HG03342 (cell line): ENCODE measurements at regions not wholly inside any gene's neighbourhood (a gene's known extent, or its start where the extent isn't known, plus 50 kb on each side); places are given as distances from the start of the nearest gene placed in this dataset.

ENCODE experiments used
- ATAC-seq: cut with Tn5 transposase; IDR thresholded peaks from one replicate; pipeline ENCODE4 v1.9.1; 2021; ENCODE audit warnings: mild to moderate bottlenecking, moderate library complexity; ENCODE audit not compliant: unreplicated experiment

GRCh38 chr6:14849185-14849584 lies 396.7 kb upstream of the JARID2 start:
- ATAC-seq = no peak

GRCh38 chr6:14851281-14851680 lies 394.6 kb upstream of the JARID2 start:
- no peak for ATAC-seq

GRCh38 chr6:14852375-14852774 lies 393.5 kb upstream of the JARID2 start:
- ATAC-seq = no peak

- ATAC-seq = no peak
These were observed 389.7 kb upstream of the JARID2 start for GRCh38 chr6:14856177-14856576.

- ATAC-seq = no peak
These were observed 388.9 kb upstream of the JARID2 start for GRCh38 chr6:14857001-14857400.

DNA sequence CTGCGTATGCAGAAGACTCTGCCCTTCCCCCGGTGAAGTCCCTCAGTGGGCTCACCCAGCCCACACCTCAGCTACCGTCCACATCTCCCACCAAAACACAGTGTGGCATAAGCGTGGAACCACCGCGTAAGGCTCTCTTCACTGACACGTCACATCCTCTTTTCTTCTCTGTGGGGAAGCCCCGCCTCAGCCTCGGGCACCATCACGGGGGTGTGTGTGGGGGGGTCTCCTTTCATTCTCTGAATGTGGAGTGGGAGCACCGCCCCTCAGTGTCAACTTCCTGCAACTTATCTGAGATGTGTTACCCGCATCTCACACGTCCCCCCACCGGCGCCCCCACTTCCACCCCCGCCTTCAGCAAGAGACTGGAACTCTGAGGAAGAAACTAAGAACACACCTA lies 388.4 kb upstream of the JARID2 start:
- no peak for ATAC-seq

GRCh38 chr6:14858808-14859207 lies 387.1 kb upstream of the JARID2 start:
- no peak for ATAC-seq

- ATAC-seq = no peak
These were observed 385.1 kb upstream of the JARID2 start for GRCh38 chr6:14860774-14861173.

DNA sequence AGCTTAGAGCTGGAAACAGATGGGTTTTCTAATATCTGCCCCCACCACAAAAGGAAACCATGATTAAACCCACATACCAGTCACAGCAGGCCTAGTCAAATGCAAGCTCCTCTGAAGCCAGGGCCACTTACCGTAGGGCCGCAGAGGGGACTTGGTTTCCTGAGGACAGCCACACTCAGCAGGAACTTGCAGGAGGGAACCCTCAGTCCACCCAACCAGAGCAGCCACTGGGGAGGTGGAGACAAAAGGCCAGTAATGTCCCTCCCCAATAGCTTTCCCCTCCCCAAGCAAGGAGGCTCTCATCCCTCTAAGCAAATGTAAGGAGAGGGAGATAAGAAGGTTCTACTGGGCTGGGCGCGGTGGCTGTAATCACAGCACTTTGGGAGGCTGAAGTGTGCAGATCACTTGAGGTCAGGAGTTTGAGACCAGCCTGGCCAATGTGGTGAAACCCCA lies 384.4 kb upstream of the JARID2 start:
- no peak for ATAC-seq

GRCh38 chr6:14862845-14863244 lies 383.0 kb upstream of the JARID2 start:
- no peak for ATAC-seq

DNA sequence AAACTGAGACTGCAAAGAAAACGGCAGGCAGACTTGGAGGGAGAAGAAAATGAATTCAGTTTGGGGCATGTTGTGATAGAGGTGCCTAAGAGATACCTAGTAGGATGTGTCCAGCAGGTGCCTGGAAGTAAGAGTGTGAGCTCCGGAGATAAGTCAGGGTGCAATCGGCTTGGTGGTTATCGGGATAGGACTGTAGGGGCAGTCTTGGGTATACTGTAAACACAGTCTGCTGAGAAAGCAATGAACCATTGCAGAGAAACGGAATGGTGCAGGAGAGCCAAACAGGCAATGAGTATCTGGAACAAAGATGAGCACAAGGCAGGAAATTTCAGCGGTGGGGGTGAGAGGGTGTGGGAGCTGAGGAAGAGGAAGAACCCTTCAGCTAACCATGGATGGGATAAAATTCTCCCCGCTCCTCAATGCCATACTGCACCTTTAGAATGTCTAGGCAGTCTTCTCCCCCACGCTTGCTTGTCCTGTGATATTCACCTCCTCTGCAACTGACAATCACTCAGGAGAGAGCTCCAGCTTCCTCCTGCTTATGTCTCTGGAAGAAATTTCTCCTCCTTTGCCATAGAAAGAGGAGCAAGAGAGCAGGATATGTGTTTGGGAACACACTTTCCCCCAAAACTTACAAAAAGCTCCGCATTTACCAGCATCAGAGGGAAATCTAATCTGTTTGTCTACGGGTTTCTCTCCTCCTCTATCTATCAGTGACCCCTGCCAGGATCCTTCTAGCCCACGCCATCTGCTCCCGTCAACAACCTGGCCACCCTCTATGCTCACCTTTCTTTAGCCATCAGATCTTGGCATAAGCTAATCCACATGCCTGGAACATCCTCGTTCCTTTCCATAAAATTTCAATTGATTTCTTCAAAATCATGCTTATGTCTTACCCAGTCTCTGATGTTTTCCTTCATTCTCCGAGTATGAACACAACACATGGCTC lies 381.7 kb upstream of the JARID2 start:
- no peak for ATAC-seq

DNA sequence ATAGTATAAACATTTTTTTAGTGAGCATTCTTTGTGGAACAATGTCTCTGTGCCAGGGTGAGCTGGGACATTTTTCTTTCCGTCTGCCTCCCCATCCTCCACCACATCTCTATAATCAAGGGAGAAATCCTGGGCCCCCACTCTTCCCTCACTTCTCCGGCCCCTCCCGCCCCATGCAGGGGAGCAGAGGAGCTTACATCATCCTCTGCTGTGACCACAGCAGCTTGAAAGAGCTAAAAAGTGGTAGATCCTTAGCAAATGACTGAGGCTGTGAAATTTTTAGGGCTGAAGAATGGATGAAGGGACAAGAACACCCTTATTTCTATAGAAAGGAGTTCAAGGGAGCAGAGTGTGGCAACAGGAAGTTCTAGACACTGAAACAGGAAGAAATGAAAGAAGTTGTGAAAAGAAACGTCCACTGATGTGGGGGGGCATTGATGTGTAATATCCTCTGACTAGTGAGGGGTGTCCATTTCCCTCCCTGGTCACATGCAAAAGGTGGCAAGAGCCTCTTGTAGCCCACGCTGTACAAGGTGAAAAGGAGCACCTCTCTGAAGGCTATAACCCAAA lies 380.3 kb upstream of the JARID2 start:
- no peak for ATAC-seq

DNA sequence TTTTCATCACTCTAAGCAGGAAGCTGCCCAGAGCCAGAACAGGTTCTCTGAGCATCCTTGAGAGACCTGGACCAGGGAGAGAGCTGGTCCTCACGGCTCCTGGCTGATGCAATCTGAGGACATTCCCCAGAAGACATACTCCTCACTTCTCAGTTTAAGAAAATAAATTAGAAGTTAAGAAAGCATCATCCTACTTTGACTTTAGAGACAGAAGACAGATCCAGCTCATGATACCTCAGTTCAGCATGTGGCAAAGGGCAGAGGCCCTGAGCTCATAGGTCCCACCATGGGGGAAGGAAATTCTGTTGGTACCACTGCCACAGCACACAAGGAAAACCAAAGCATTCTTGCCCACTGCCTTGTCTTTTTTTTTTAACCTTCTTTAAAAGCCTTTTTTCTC lies 378.1 kb upstream of the JARID2 start:
- no peak for ATAC-seq

DNA sequence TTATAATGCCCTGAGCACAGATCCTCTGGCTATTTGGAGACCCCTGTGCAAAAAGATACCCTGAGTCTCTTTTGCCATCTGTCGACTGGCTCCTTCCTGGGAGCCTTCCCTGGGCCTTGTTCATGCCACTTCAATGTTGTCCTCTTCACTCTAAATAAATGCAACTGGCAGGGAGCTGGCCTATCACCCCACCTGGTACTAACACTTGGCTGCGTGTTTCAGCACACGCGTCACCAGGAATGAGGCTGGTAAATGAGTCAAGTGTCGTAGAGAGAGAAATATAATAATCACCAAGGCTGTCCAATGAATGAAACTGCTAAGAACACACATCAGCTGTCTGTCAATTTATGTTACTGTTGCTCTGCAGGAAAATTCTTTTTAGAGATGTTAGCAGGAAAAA lies 374.6 kb upstream of the JARID2 start:
- no peak for ATAC-seq

DNA sequence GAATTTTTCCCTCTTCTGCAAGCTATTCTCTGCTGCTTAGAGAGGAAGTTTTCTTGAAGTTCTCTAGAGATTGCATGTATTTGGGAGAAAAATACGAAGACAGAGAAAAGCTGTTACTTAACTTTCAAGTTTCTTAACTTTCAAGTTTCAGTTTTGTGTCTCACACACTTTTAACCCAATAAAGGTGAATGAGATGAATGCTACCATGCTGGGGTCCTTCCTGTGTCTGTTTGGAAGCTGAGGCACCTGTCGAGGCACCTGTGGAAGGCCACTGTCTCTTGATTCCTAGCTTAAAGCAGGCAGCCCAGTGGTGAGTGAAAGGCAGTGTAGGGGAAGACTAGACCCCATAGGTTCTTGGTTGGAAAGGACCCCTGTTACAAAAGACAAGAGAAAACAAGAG lies 372.8 kb upstream of the JARID2 start:
- ATAC-seq = no peak

DNA sequence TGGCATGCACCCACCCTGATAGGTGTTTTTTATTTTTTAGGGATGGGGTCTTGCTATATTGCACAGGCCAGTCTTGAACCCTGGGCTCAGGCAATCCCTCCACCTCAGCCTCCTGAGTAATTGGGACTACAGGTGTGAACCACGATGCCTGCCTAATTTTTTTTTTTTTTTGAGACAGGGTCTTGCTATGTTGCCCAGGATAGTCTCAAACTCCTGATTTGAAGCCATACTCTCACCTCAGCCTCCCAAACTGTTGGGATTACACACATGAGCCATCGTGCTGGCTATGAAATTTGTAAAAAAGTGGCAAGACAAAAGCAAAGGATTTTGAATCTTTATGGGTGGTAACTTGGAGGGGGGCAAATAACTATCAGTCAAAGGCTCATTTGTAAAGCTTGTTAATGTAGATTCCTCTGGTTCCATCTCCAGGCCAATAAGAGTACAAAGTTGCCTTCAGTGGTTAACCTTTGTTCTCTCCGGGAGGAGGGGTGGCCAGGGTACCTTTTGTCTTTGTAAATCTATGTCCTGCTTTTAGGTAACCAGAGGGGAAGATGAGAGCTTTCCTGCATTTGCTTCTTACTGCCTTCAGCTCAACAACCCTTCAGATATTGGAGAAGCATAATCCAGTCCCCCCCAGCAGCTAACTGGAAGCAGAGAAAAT lies 372.0 kb upstream of the JARID2 start:
- no peak for ATAC-seq

DNA sequence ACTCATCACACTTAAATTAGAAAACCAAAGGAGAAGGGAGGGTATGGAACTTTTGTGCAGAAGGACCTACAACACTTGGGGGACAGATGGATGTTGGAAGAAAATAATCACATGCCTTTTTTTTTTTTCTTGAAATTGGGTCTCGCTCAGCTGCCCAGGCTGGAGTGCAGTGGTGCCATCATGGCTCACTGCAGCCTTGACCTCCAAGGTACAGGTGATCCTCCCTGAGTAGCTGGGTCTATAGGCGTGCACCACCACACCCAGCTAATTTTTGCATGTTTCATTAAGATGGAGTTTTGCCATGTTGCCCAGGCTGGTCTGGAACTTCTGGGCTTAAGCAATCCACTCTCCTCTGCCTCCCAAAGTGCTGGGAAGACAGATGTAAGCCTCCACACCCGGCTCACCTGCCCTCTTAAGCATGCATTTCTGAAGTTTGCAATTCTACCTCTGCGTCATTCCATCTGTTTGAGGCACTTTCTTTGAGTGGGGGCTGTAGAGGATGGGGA lies 370.8 kb upstream of the JARID2 start:
- no peak for ATAC-seq

DNA sequence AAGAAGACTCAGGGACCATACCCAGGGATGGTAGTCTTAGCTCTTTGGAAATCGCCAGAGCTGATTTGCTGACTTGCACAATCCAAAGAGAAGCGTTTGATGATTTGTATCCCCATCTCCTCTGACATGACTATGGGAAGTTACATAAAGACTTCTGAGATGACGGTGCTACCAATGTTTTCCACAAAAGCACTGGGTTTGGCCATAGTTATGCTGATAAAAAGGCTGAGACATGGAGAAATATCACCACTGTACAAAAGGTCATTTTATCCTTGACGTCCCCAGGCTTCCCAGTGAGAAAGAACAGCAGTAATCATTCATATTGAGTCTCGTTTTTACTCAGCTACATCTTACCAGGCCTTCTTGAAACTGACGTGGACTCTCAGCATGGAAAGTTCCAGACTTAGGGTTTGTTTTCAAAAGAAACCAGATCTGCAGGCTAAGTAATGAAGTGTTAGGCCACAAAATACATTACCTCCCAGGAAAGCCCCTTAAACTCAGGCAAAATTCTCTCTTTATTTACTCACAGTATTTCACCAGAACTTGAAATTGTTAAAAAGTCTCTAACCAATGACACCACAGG lies 370.3 kb upstream of the JARID2 start:
- peak; percentile 50 for ATAC-seq

GRCh38 chr6:14876778-14877613 lies 368.9 kb upstream of the JARID2 start:
- ATAC-seq = peak; percentile 54

DNA sequence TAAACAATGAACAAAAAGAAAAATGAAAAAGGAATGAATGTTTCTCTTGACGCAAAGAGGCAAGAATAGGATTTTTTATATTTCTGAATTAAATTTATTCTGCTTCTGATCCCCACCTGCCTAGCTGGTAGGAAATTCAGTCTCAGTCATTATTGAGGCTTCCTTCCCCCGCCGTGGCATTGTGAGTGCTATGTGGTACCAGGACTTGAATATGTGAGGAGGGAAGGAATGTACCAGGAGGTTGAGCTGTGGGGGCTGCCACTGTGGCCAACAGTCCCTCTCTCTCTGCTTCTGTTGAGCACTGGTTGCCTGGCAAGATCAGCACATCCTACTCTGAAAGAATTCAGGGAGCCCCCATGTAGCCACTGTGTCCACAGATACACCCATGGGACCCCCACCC lies 368.1 kb upstream of the JARID2 start:
- ATAC-seq = no peak
